ENCODE measurements at regions not wholly inside any gene's neighbourhood (a gene's known extent, or its start where the extent isn't known, plus 50 kb on each side); places are given as distances from the start of the nearest gene placed in this dataset.

DNA sequence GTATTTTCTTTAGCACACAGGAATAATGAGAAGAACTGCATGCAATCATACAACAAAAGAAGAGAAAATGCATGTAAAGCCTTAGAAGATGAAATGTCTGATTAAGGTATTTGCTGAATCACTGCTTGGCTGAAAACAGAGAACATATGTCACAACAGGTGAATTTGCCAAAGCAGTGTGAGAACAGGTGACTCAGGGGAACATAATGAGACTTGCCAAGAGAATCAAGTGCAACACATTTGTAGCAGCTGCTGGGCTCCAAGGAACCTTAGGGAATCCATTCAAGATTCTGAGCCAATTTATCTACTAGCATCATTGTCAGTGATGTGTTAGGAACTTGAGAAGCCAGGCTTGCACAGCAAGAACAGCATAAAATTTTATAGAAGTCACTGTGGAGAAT is 273.1 kb downstream of the PCDH20 start:
- DNase-seq, result no peak
- intact Hi-C loops (cut with micrococcal nuclease), result no loop called here
- Mint-ChIP-seq H3K36me3 (ENCODE audit: low read depth) (no peaks in the 10 kb centered on the region), H3K27ac (no peak overlapping the region), H3K4me3 (no peak overlapping the region), H3K4me1 (no peaks in the 10 kb centered on the region), H3K27me3 (no peaks in the 10 kb centered on the region), H3K9me3 (peaks cover 9% of the 10 kb centered on the region)

DNA sequence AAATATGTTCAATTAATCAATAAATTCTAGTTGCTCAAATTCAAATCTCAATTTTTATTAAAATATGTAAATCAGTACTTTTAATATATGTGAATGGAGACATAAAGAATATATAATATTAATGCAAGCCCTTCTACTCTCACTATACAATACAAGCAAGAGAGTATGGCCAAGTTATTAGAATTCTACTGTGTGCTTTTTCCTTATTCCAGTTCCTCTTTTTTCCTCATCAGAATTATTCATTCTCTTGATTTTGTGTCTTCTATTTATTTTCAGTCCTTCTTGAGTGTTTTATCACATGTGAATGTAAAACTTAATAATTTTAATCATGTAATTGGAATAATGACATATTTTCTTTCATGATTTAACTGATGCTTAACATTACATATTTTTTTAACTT is 276.8 kb downstream of the PCDH20 start:
- H3K4me1 Mint-ChIP-seq, result no peaks in the 10 kb centered on the region
- intact Hi-C loops (cut with micrococcal nuclease), result no loop called here
- no peak overlapping the region for H3K4me3 Mint-ChIP-seq

DNA sequence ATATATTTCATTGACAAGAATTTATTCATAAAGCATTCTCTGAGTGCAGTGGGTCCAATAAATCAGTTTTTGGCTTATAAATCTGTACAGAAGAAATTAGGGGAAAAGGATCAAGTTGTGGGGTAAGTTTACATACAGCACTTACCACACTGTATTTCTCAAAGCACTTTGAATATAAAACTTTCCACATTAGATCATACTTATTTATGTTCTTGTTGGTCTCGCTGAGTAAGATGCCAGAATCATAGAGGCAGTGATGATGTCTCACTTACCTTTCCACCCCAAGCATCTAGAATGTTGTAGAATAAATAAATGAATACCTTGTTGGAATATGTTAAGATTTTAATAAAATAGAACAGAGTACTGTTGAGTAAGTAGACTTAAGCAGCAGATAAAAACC is 279.1 kb downstream of the PCDH20 start:
- H3K4me1 Mint-ChIP-seq, result no peaks in the 10 kb centered on the region
- no peaks in the 10 kb centered on the region for H3K27me3 Mint-ChIP-seq
- no peak for DNase-seq
- H3K9me3 Mint-ChIP-seq, result no peaks in the 10 kb centered on the region
- intact Hi-C loops (cut with micrococcal nuclease), result no loop called here
- H3K4me3 Mint-ChIP-seq, result no peak overlapping the region
- no peaks in the 10 kb centered on the region for H3K36me3 Mint-ChIP-seq (ENCODE audit: low read depth)
- H3K27ac Mint-ChIP-seq, result no peak overlapping the region

More for the DNA sequence above, 276.8 kb downstream of the PCDH20 start:
- Mint-ChIP-seq H3K36me3 (ENCODE audit: low read depth) (no peaks in the 10 kb centered on the region), H3K27me3 (no peaks in the 10 kb centered on the region), H3K27ac (no peak overlapping the region), H3K9me3 (no peaks in the 10 kb centered on the region)
- no peak for DNase-seq

DNA sequence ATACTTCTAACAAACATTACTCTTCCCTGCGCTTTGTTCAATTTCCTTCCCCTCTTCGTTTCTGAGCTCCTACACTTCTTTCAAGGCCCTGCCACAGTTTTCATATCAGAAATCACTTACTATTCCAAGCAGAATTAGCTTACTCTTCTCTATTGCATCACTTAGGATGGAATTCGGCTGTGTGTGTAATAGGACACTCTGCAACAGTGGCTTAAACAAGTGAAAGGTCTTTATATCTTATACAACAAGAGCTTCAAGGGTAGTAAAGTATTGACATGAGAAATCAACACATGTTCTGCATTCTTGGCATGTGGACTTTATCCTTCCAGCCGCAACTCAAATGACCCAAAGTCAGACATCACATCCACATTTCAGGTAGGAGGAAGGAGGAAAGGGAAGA is 279.6 kb downstream of the PCDH20 start:
- intact Hi-C loops (cut with micrococcal nuclease), result no loop called here
- no peaks in the 10 kb centered on the region for H3K4me1 Mint-ChIP-seq
- H3K36me3 Mint-ChIP-seq (ENCODE audit: low read depth), result no peaks in the 10 kb centered on the region

DNA sequence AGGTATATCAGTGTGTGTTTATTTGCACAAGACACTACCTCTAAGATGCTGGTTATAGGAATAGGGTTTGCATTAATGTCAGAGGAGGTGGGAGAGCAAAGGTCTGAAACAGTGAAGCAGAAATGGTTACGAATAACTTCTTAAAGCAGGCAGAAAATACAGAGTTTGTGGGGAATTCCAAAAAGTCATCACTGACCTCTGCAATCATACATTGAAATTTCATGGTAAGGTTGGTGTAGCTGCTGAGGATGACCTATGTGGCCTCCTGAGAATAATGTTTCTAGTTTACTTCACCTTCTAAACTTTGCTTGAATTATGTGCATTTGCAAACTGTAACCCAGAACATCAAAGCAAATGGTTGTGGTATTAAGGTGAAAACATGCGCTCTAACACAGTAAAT is 280.1 kb downstream of the PCDH20 start:
- H3K27ac Mint-ChIP-seq, result no peak overlapping the region
- no peaks in the 10 kb centered on the region for H3K36me3 Mint-ChIP-seq (ENCODE audit: low read depth)
- intact Hi-C loops (cut with micrococcal nuclease), result no loop called here
- no peaks in the 10 kb centered on the region for H3K9me3 Mint-ChIP-seq
- no peaks in the 10 kb centered on the region for H3K27me3 Mint-ChIP-seq
- DNase-seq, result no peak
- H3K4me3 Mint-ChIP-seq, result no peak overlapping the region
- H3K4me1 Mint-ChIP-seq, result no peaks in the 10 kb centered on the region

More for the DNA sequence above, 279.6 kb downstream of the PCDH20 start:
- Mint-ChIP-seq H3K27ac (no peak overlapping the region), H3K9me3 (no peaks in the 10 kb centered on the region), H3K4me3 (no peak overlapping the region), H3K27me3 (no peaks in the 10 kb centered on the region)
- no peak for DNase-seq

DNA sequence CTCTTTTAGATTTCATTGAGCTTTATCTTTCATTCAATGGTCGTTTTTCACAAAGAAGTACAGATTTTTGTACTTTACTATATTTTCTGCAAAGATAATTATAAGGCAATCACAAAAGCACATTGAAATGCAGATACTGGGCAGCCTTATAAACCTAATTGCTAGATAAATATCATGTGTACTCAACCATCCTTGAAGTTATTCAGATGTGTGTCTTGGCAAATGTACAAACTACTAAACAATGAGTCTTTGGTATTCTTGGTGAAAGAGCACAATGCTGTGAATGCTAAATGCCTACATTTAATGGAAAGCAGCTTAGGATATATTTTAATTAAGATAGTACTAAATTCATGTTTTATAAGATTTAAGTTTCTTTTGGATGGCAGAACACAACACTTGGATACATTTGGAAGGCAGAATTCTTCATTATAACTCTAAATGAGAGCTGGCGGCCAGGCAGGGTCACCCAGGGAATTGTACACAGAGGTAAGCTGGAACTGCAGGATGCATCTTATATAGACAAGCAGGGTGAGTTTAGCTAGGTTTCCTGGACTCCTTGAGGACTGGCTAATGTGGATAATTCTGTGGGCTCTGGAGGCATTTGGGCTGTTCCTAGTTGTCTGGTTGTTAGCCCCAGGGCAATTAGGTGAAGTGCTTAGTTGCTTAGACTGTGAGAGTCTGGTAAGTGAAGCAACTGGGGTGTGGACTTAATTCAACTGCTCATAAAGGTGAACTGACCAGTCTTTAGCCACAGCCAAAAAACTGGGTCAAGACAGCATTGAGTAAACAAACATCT is 286.6 kb downstream of the PCDH20 start:
- Mint-ChIP-seq H3K27me3 (no peaks in the 10 kb centered on the region), H3K4me3 (no peak overlapping the region), H3K4me1 (no peaks in the 10 kb centered on the region), H3K27ac (no peak overlapping the region), H3K36me3 (ENCODE audit: low read depth) (no peaks in the 10 kb centered on the region), H3K9me3 (no peaks in the 10 kb centered on the region)
- no peak for DNase-seq
- intact Hi-C loops (cut with micrococcal nuclease), result no loop called here

DNA sequence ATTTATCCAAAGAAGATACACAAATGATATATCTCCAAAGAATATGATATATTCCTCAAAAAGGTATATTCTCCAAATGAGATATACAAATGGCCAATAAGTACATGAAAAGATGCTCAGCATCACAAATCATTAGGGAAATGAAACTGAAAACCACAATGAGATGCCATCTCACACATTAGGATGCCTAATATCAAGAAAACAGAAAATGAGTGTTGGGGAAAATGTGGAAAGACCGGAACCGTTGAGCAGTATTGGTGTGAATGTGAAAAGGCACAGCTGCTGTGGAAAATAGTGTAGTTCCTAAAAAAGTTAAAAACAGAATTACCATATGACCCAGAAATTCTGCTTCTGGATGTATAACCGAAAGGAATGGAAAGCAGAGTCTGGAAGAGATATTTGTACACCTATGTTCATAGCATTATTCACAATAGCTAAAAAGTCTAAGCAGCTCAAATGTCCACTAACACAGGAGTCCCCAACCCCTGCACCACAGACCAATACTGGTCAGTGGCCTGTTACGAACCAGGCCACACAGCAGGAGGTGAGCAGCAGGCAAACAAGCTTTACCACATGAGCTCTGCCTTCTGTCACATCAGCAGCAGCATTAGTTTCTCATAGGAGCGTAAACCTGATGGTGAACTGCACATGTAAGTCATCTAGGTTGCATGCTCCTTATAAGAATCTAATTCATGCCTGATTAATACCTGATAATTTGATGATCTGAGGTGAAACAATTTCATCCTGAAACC is 291.9 kb downstream of the PCDH20 start:
- H3K36me3 Mint-ChIP-seq (ENCODE audit: low read depth), result no peaks in the 10 kb centered on the region
- H3K4me1 Mint-ChIP-seq, result no peaks in the 10 kb centered on the region
- H3K4me3 Mint-ChIP-seq, result no peak overlapping the region
- intact Hi-C loops (cut with micrococcal nuclease), result no loop called here
- peaks cover 3% of the 10 kb centered on the region for H3K9me3 Mint-ChIP-seq
- no peaks in the 10 kb centered on the region for H3K27me3 Mint-ChIP-seq
- no peak overlapping the region for H3K27ac Mint-ChIP-seq
- no peak for DNase-seq

DNA sequence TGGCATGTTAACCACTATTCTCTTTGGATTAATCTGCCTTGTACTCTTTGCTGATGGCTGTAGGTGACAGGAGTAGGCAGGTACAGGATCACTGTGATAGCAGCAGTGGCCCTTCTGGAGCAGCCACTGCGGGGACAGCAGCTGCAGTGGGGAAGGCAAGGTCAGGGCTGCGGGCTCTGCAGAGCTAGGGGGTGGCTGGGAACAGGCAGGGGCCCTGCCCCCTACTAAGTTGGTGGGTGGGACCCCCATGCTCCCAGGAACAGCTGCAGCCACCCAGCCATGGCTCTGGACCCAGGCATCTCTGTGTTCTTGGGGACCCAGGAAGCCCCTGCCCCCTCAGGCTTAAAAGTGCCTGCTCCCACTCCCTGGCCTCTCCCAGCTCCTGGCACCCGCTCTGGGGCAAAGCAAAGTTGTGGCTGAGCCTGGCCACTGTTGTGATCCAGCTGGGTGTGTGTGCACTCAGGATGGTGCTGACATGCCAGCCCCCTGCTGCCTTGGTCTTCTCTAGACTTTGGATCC is 302.4 kb downstream of the PCDH20 start:
- peaks cover 3% of the 10 kb centered on the region for H3K9me3 Mint-ChIP-seq
- H3K4me3 Mint-ChIP-seq, result no peak overlapping the region
- H3K4me1 Mint-ChIP-seq, result no peaks in the 10 kb centered on the region
- intact Hi-C loops (cut with micrococcal nuclease), result no loop called here
- H3K27ac Mint-ChIP-seq, result no peak overlapping the region
- no peaks in the 10 kb centered on the region for H3K27me3 Mint-ChIP-seq
- H3K36me3 Mint-ChIP-seq (ENCODE audit: low read depth), result no peaks in the 10 kb centered on the region
- no peak for DNase-seq

DNA sequence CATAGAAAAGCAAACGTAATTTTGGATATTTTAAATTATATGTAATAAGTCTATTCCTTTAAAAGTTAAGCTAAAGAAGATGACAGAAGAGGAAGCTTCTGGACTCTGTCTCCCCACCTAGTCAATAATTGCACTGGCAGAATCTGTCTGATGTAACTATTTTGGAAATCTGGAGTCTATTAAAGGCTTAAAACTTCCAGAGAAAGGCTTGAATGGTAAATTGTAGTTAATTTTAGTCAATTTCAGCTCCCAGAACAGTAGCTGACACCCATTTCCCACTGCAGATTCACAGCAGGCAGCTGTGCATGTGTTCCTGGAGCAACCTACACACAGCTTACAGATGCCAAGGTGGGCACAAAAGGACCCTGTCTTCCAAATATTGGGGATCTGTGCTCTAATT is 304.1 kb downstream of the PCDH20 start:
- no peaks in the 10 kb centered on the region for H3K27me3 Mint-ChIP-seq

DNA sequence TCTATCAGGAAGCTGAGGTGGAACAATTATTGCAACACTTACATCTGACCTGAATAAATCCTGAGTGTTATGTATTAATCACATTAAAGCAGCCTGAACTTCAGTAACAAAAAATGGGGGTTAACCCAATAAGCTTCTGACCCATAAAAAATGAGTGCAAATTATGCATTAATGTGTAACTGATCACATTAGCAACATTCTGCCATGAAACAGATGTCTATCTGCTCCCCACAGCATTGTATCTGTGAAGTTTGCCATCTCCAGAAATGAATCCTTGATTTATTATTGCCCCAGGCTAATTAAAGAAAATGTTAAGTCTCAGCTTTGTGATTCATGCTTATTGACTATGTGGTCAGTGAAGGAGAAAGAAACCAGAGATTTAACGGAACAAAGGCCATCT is 304.9 kb downstream of the PCDH20 start:
- intact Hi-C loops (cut with micrococcal nuclease), result no loop called here

More for the DNA sequence above, 304.1 kb downstream of the PCDH20 start:
- no peak overlapping the region for H3K27ac Mint-ChIP-seq
- H3K36me3 Mint-ChIP-seq (ENCODE audit: low read depth), result no peaks in the 10 kb centered on the region
- H3K9me3 Mint-ChIP-seq, result peaks cover 3% of the 10 kb centered on the region
- DNase-seq, result no peak
- no peaks in the 10 kb centered on the region for H3K4me1 Mint-ChIP-seq
- no peak overlapping the region for H3K4me3 Mint-ChIP-seq
- intact Hi-C loops (cut with micrococcal nuclease), result no loop called here

DNA sequence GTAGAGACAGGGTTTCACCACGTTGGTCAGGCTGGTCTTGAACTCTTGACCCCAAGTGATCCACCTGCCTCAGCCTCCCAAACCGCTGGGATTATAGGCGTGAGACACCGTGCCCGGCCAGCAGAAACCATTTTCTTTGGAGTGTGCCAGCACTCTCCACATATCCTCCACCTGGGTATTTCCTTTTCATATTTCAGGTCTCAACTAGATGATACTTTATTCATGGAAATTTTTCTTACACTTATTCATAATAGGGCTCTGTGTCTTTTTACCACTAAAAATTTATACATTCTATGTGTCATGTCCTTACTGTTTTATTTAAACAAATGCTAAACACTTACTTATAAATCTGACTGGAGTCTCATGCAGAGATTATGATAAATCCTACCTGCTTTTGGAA is 305.9 kb downstream of the PCDH20 start:
- H3K9me3 Mint-ChIP-seq, result peaks cover 3% of the 10 kb centered on the region

More for the DNA sequence above, 304.9 kb downstream of the PCDH20 start:
- no peak overlapping the region for H3K4me3 Mint-ChIP-seq
- peaks cover 3% of the 10 kb centered on the region for H3K9me3 Mint-ChIP-seq
- DNase-seq, result no peak
- no peaks in the 10 kb centered on the region for H3K36me3 Mint-ChIP-seq (ENCODE audit: low read depth)
- H3K27ac Mint-ChIP-seq, result no peak overlapping the region
- no peaks in the 10 kb centered on the region for H3K27me3 Mint-ChIP-seq
- H3K4me1 Mint-ChIP-seq, result no peaks in the 10 kb centered on the region

DNA sequence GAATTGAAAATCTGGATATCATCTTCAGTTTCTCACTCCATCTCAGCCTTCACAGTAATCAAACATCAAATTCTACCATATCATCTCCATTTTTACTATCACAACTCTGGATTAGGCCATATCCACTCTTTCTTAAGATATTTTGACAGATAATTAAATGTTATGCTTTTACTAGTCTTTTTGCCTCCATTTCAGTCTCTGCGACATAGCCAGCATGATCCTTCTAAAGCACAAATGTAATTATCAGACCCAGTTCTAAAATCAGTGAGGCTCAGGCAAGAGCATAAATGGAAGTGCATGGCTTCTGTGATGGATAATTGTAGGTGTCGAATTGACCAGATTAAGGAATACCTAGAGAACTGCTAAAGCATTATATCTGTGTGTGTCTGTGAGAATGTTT is 307.7 kb downstream of the PCDH20 start:
- H3K27me3 Mint-ChIP-seq, result no peaks in the 10 kb centered on the region
- no peaks in the 10 kb centered on the region for H3K9me3 Mint-ChIP-seq
- no peaks in the 10 kb centered on the region for H3K36me3 Mint-ChIP-seq (ENCODE audit: low read depth)
- no peaks in the 10 kb centered on the region for H3K4me1 Mint-ChIP-seq
- intact Hi-C loops (cut with micrococcal nuclease), result no loop called here
- H3K4me3 Mint-ChIP-seq, result no peak overlapping the region
- no peak overlapping the region for H3K27ac Mint-ChIP-seq
- no peak for DNase-seq

More for the DNA sequence above, 305.9 kb downstream of the PCDH20 start:
- H3K27me3 Mint-ChIP-seq, result no peaks in the 10 kb centered on the region
- DNase-seq, result no peak
- intact Hi-C loops (cut with micrococcal nuclease), result no loop called here
- H3K4me3 Mint-ChIP-seq, result no peak overlapping the region
- no peak overlapping the region for H3K27ac Mint-ChIP-seq
- no peaks in the 10 kb centered on the region for H3K4me1 Mint-ChIP-seq
- H3K36me3 Mint-ChIP-seq (ENCODE audit: low read depth), result no peaks in the 10 kb centered on the region

DNA sequence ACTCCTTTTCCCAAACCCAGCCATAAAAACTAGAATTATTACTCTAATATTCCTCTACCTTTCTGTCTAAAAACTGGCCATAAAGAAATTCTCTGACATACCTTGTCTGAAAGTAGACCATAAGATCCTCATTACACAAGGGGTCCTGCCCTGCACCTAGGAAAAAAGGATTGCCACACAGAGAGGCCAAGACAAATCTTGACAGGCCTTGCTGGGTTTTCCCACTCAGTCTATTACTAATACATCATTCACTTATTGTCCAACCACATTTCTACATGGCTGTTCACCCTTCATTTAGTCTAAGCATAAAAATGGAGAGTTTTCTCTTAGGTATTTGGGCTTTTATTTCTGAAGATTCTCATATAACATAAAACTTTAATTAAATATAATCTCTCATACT is 319.8 kb downstream of the PCDH20 start:
- Mint-ChIP-seq H3K4me3 (no peak overlapping the region), H3K36me3 (ENCODE audit: low read depth) (no peaks in the 10 kb centered on the region)
- intact Hi-C loops (cut with micrococcal nuclease), result no loop called here

DNA sequence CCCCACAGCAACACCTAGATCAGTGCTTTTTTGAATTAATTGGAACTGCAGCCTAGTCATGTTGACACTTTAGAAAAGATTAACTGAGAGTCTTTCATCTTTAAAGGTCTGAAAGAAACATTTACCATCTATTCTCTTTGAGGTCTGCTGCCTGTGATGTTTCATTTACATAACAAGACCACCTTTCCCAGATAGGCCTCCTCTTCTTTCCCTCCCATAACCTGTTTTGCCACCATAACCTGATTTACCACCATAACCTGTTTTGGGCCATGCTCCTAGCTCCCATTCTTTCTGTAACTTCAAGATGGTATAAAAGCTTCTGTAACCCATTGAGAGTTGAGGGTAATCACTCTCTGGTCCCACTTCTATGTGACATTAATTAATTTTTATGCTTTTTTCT is 320.8 kb downstream of the PCDH20 start:
- Mint-ChIP-seq H3K9me3 (peaks cover 11% of the 10 kb centered on the region), H3K27ac (no peak overlapping the region), H3K4me1 (no peaks in the 10 kb centered on the region), H3K27me3 (no peaks in the 10 kb centered on the region), H3K36me3 (ENCODE audit: low read depth) (no peaks in the 10 kb centered on the region), H3K4me3 (no peak overlapping the region)
- intact Hi-C loops (cut with micrococcal nuclease), result no loop called here
- no peak for DNase-seq

More for the DNA sequence above, 319.8 kb downstream of the PCDH20 start:
- Mint-ChIP-seq H3K27me3 (no peaks in the 10 kb centered on the region), H3K27ac (no peak overlapping the region), H3K4me1 (no peaks in the 10 kb centered on the region), H3K9me3 (peaks cover 9% of the 10 kb centered on the region)
- no peak for DNase-seq

Measured in activated CD4-positive, alpha-beta T cell treated with anti-CD3 and anti-CD28 coated beads, Interleukin-2, amount 10 ng/mL, durations not matched to agents 24 days and 14 days (primary cell).